Endothelial cell of umbilical vein (primary cell): ENCODE measurements at regions not wholly inside any gene's neighbourhood (a gene's known extent, or its start where the extent isn't known, plus 50 kb on each side); places are given as distances from the start of the nearest gene placed in this dataset.

Experiments used
- BruUV-seq: library from RNA; stranded (reverse); fragments of 400-500 nt; replicated peaks from 2 replicates; lab custom pipeline; 2021; lab: Mats Ljungman, UMichigan
- CTCF ChIA-PET: fragments of 300-600, 350-600 bp; sonication (Branson Sonifier 250); formaldehyde crosslinking; loops from one replicate; lab custom pipeline; 2021; ENCODE audit warnings: antibody characterized with exemption, inconsistent platforms; lab: Charles Lee
- POLR2A ChIA-PET: fragments of 300-600, 350-600 bp; sonication (Branson Sonifier 250); formaldehyde crosslinking; loops from one replicate; lab custom pipeline; 2021; ENCODE audit warnings: antibody characterized with exemption, inconsistent platforms; lab: Charles Lee
- DNase-seq: peaks from one replicate; pipeline ENCODE4 v3.0.0-alpha.2; 2011; ENCODE audit warnings: low read depth, low spot score
- FAIRE-seq: peaks from 2 replicates; lab custom pipeline; 2011; peaks lifted over from hg19 to GRCh38; lab: Jason Lieb, UNC
- H2AFZ ChIP-seq: 2 replicates; pipeline ENCODE4 v1.6.0; 2012; ENCODE audit warnings: low read depth, low read length, control low read depth, inconsistent platforms
- H3K27ac ChIP-seq: 2 replicates; pipeline ENCODE4 v1.5.1; 2011; ENCODE audit warnings: low read depth, mild to moderate bottlenecking, control low read depth, low read length, moderate library complexity; ENCODE audit not compliant: insufficient read depth
- H3K27me3 ChIP-seq, 2 experiments: 2 replicates each; pipeline versions ENCODE4 v1.6.0 to v1.6.1; 2011; ENCODE audit warnings: low read length in 2 of 2, mixed read lengths in 1 of 2; ENCODE audit not compliant: control insufficient read depth in 2 of 2, insufficient read depth in 2 of 2
- H3K36me3 ChIP-seq, 2 experiments: 2 replicates in 1 of 2; 3 replicates in 1 of 2; pipeline ENCODE4 v1.5.1; 2011; ENCODE audit warnings: low read length in 2 of 2, mild to moderate bottlenecking in 1 of 2, moderate library complexity in 1 of 2; ENCODE audit not compliant: control insufficient read depth in 2 of 2, insufficient read depth in 2 of 2; ENCODE audit errors: extremely low read depth in 1 of 2
- H3K4me1 ChIP-seq: 3 replicates; pipeline ENCODE4 v1.5.1; 2011; ENCODE audit warnings: mild to moderate bottlenecking, low read length; ENCODE audit not compliant: control insufficient read depth, insufficient read depth; ENCODE audit errors: extremely low read depth
- H3K4me2 ChIP-seq: 2 replicates; pipeline ENCODE4 v1.6.1; 2011; ENCODE audit warnings: low read length, control low read depth, mixed read lengths; ENCODE audit not compliant: insufficient read depth
- H3K4me3 ChIP-seq, 3 experiments: fragments of 200-600 bp in 1 of 3; sonication (generic), shearing (Covaris generic) in 1 of 3; replicated peaks in 1 of 3; 2 replicates each; pipeline ENCODE4 v1.5.1; 2011 to 2016; ENCODE audit warnings: control low read depth in 3 of 3, low read length in 3 of 3, mild to moderate bottlenecking in 2 of 3, inconsistent platforms in 1 of 3, low read depth in 1 of 3, moderate library complexity in 1 of 3; ENCODE audit not compliant: insufficient read depth in 1 of 3
- H3K79me2 ChIP-seq: 2 replicates; pipeline ENCODE4 v1.6.0; 2012; ENCODE audit warnings: low read length, inconsistent platforms; ENCODE audit not compliant: control insufficient read depth, insufficient read depth
- H3K9ac ChIP-seq: replicated peaks from 2 replicates; pipeline ENCODE3; 2011; ENCODE audit warnings: low read length, control low read depth; ENCODE audit not compliant: insufficient read depth; ENCODE audit errors: extremely low read depth
- H3K9me1 ChIP-seq: replicated peaks from 3 replicates; pipeline ENCODE4 v1.6.0; 2011; ENCODE audit warnings: mild to moderate bottlenecking, low read length; ENCODE audit not compliant: control insufficient read depth, insufficient read depth; ENCODE audit errors: extremely low read depth
- H3K9me3 ChIP-seq: replicated peaks from 2 replicates; pipeline ENCODE4 v1.5.1; 2012; ENCODE audit warnings: low read length, inconsistent platforms; ENCODE audit not compliant: control insufficient read depth, insufficient read depth
- H4K20me1 ChIP-seq: replicated peaks from 2 replicates; pipeline ENCODE3; 2011; ENCODE audit warnings: mild to moderate bottlenecking, low read length; ENCODE audit not compliant: control insufficient read depth, insufficient read depth; ENCODE audit errors: extremely low read depth
- EZH2 ChIP-seq: IDR thresholded peaks from 2 replicates; pipeline ENCODE4 v1.6.1; 2012; ENCODE audit warnings: borderline replicate concordance, low read depth, mild to moderate bottlenecking, moderate library complexity, low read length, inconsistent platforms; ENCODE audit not compliant: severe bottlenecking
- FOS ChIP-seq: IDR thresholded peaks from 2 replicates; pipeline ENCODE4 v1.6.1; 2011; ENCODE audit warnings: mild to moderate bottlenecking, low read length, moderate library complexity, borderline replicate concordance; ENCODE audit not compliant: insufficient read depth
- MAX ChIP-seq: IDR thresholded peaks from 2 replicates; pipeline ENCODE4 v1.6.1; 2011; ENCODE audit not compliant: insufficient read depth, insufficient read length
- MYC ChIP-seq: IDR thresholded peaks from one replicate; pipeline ENCODE4 v1.6.1; 2011; ENCODE audit warnings: mild to moderate bottlenecking, low read depth, low read length
- POLR2A ChIP-seq: IDR thresholded peaks from 2 replicates; pipeline ENCODE4 v1.6.1; 2012; ENCODE audit warnings: low read depth, mild to moderate bottlenecking, control low read depth, low read length
- POLR2AphosphoS5 ChIP-seq: IDR thresholded peaks from 2 replicates; pipeline ENCODE4 v1.6.1; 2012; ENCODE audit warnings: low read depth, mild to moderate bottlenecking, control low read depth, low read length, moderate library complexity; ENCODE audit not compliant: insufficient read depth
- dilution Hi-C: fragments of 300-500 bp; cut with MboI; formaldehyde crosslinking; loops from one replicate; pipeline ENCODE4 v1.15.0; 2019; ENCODE audit warnings: low sequenced_read_pairs; ENCODE audit not compliant: extremely low pct_ligation_motif_present
- intact Hi-C: fragments of 100-400 bp; cut with micrococcal nuclease; formaldehyde crosslinking; loops from one replicate; pipeline ENCODE4 v1.10.0; 2022

DNA sequence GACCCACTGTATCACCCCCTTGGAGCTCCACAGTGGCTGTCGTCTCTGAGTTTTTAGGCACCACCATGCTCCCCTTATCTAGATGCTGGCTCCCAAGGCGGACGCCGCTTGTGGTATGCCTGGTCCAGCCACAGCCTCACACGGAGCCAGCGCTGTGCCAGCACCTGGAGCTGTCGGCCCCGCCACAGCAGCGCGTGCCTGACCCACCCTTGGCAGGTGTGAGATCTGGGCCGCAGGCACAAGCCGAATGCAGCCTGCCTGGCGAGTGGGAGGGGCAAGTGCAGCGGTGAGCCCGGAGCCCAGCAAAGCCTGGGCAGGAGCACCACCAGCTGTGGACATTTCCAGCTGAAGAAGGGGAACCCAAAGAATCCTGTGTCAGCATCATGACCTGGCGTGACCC, 91.9 kb upstream of the BACE2 start:
- no peak overlapping the region for H3K4me3 ChIP-seq
- FAIRE-seq (no peak), DNase-seq (no peak)
- no peak overlapping the region for H3K27ac ChIP-seq
- H3K4me1 ChIP-seq, result no peaks in the 10 kb centered on the region
- dilution Hi-C loops (no loop called here), intact Hi-C loops (no loop called here)
- H3K9ac ChIP-seq, result no peak overlapping the region
- ChIA-PET CTCF (no interaction called here), POLR2A (no interaction called here)
- no peak overlapping the region for H3K4me2 ChIP-seq
- H3K79me2 ChIP-seq, result no peaks in the 10 kb centered on the region
- no peaks in the 10 kb centered on the region for H3K27me3 ChIP-seq
- BruUV-seq, result no TSS peak
- no peaks in the 10 kb centered on the region for H3K9me1 ChIP-seq
- no peak overlapping the region for H2AFZ ChIP-seq
- no peaks in the 10 kb centered on the region for H3K36me3 ChIP-seq
- H4K20me1 ChIP-seq, result no peaks in the 10 kb centered on the region
- H3K9me3 ChIP-seq, result peaks cover 5% of the 10 kb centered on the region
- no peak for TF ChIP-seq POLR2AphosphoS5
- TF ChIP-seq FOS, result no peak
- no peak for TF ChIP-seq POLR2A
- TF ChIP-seq MYC, result no peak
- TF ChIP-seq MAX, result no peak

DNA sequence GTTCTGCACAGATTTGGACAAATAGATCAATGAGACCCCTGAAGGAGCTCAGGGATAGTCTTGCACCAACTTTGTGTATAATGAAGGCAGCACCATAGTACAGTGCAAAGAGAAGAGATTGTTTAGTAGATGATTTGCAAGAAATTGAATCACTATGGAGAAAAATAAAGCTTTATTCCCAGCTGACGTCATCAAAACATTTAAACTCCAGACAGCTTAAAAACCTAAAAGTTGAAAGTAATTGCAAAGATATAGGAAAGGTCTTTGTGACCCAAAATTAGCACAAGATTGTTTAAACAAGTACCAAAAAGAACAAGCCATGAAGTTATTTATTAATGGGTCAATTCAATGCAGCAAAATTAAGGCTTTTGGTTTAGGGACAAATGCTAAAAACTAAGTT, 88.8 kb upstream of the BACE2 start:
- ChIA-PET CTCF (interaction anchor here (1.2 kb wide), 1 partner anchor 10 kb away, joined by 3 read pairs; no protein-coding TSS in a partner anchor), POLR2A (no interaction called here)
- Histone ChIP-seq H4K20me1 (no peaks in the 10 kb centered on the region), H3K9ac (no peak overlapping the region), H3K27ac (no peak overlapping the region), H3K36me3 (no peaks in the 10 kb centered on the region), H3K4me1 (no peaks in the 10 kb centered on the region), H2AFZ (no peak overlapping the region), H3K9me3 (peaks cover 5% of the 10 kb centered on the region), H3K9me1 (no peaks in the 10 kb centered on the region), H3K27me3 (no peaks in the 10 kb centered on the region), H3K4me2 (no peak overlapping the region), H3K79me2 (no peaks in the 10 kb centered on the region), H3K4me3 (no peak overlapping the region)
- FAIRE-seq (no peak), DNase-seq (no peak)
- no TSS peak for BruUV-seq
- dilution Hi-C loops (no loop called here), intact Hi-C loops (no loop called here)
- TF ChIP-seq MYC (no peak), POLR2A (no peak), EZH2 (no peak), MAX (no peak)
